Suprapubic skin (tissue), 3 donors: ENCODE measurements at regions not wholly inside any gene's neighbourhood (a gene's known extent, or its start where the extent isn't known, plus 50 kb on each side); places are given as distances from the start of the nearest gene placed in this dataset.

ENCODE experiments used
- EP300 ChIP-seq: sonication (generic); formaldehyde crosslinking; IDR thresholded peaks from one replicate; pipeline ENCODE4 v1.6.1; 2017; ENCODE audit warnings: antibody characterized with exemption
- POLR2A ChIP-seq, 2 donors: fragments of 450-650 bp; IDR thresholded peaks; one replicate each; pipeline ENCODE4 v1.6.1; 2017; ENCODE audit warnings: antibody characterized with exemption in 2 of 2, mild to moderate bottlenecking in 2 of 2, moderate library complexity in 2 of 2
- TF ChIP-seq, protein P1 (sequence below), 2 donors: fragments of 200-600 bp in 1 of 2; fragments of 450-650 bp in 1 of 2; sonication (generic) in 1 of 2; IDR thresholded peaks; one replicate each; pipeline ENCODE4 v1.5.1; 2016 to 2019; ENCODE audit warnings: antibody characterized with exemption in 2 of 2, mild to moderate bottlenecking in 1 of 2, moderate library complexity in 1 of 2

GRCh38 chr1:228853191-228853590 lies 117.9 kb downstream of the RHOU start:
- TF ChIP-seq, protein P1, sequence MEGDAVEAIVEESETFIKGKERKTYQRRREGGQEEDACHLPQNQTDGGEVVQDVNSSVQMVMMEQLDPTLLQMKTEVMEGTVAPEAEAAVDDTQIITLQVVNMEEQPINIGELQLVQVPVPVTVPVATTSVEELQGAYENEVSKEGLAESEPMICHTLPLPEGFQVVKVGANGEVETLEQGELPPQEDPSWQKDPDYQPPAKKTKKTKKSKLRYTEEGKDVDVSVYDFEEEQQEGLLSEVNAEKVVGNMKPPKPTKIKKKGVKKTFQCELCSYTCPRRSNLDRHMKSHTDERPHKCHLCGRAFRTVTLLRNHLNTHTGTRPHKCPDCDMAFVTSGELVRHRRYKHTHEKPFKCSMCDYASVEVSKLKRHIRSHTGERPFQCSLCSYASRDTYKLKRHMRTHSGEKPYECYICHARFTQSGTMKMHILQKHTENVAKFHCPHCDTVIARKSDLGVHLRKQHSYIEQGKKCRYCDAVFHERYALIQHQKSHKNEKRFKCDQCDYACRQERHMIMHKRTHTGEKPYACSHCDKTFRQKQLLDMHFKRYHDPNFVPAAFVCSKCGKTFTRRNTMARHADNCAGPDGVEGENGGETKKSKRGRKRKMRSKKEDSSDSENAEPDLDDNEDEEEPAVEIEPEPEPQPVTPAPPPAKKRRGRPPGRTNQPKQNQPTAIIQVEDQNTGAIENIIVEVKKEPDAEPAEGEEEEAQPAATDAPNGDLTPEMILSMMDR (IDR thresholded peaks at IDR 0.05), result no peak
- TF ChIP-seq EP300 (no peak), POLR2A (IDR thresholded peaks at IDR 0.05) (no peak)
